ENCODE measurements at regions not wholly inside any gene's neighbourhood (a gene's known extent, or its start where the extent isn't known, plus 50 kb on each side); places are given as distances from the start of the nearest gene placed in this dataset.
"Not testable (repeated sequence)": the region's sequence is repeated elsewhere in the genome, so short reads cannot be mapped to it uniquely, and the experiment has no call there.

- H3K4me3 Mint-ChIP-seq, result no peak overlapping the region
- DNase-seq (no peak), ATAC-seq (replicated peaks) (no peak)
- no peaks in the 10 kb centered on the region for H3K36me3 Mint-ChIP-seq
- no peaks in the 10 kb centered on the region for H3K4me1 Mint-ChIP-seq
- H3K27me3 Mint-ChIP-seq, result peaks cover 55 to 62% of the 10 kb centered on the region in 2 donors
- H3K27ac Mint-ChIP-seq, result no peak overlapping the region
- no peaks in the 10 kb centered on the region for H3K9me3 Mint-ChIP-seq
Observed at GRCh38 chr11:46223252-46223513, 54.3 kb upstream of the CREB3L1 start.

- no peaks in the 10 kb centered on the region for H3K9me3 Mint-ChIP-seq
- no peaks in the 10 kb centered on the region for H3K36me3 Mint-ChIP-seq
- H3K27me3 Mint-ChIP-seq, result peaks cover 55 to 65% of the 10 kb centered on the region in 2 donors
- no peak overlapping the region for H3K4me3 Mint-ChIP-seq
- no peaks in the 10 kb centered on the region for H3K4me1 Mint-ChIP-seq
- ATAC-seq (replicated peaks) (no peak), DNase-seq (no peak)
- H3K27ac Mint-ChIP-seq, result no peak overlapping the region
Observed at GRCh38 chr11:46222490-46223251, 54.8 kb upstream of the CREB3L1 start.

GRCh38 chr11:46220313-46220712, 57.1 kb upstream of the CREB3L1 start:
- DNase-seq (no peak), ATAC-seq (replicated peaks) (no peak)
- Mint-ChIP-seq H3K27ac (no peak overlapping the region), H3K4me3 (no peak overlapping the region), H3K9me3 (no peaks in the 10 kb centered on the region), H3K4me1 (peaks cover 0 to 6% of the 10 kb centered on the region in 2 donors), H3K36me3 (no peaks in the 10 kb centered on the region), H3K27me3 (peaks cover 55 to 70% of the 10 kb centered on the region in 2 donors)

GRCh38 chr11:46216765-46217089, 60.7 kb upstream of the CREB3L1 start:
- Mint-ChIP-seq H3K27me3 (peaks cover 40 to 60% of the 10 kb centered on the region in 2 donors), H3K27ac (no peak overlapping the region), H3K9me3 (no peaks in the 10 kb centered on the region), H3K4me3 (no peak overlapping the region), H3K36me3 (no peaks in the 10 kb centered on the region), H3K4me1 (peaks cover 0 to 6% of the 10 kb centered on the region in 2 donors)
- ATAC-seq (replicated peaks) (no peak), DNase-seq (no peak)

GRCh38 chr11:46216019-46216764, 61.3 kb upstream of the CREB3L1 start:
- Mint-ChIP-seq H3K4me3 (no peak overlapping the region), H3K36me3 (no peaks in the 10 kb centered on the region), H3K27ac (no peak overlapping the region), H3K9me3 (no peaks in the 10 kb centered on the region), H3K4me1 (peaks cover 0 to 6% of the 10 kb centered on the region in 2 donors), H3K27me3 (peaks cover 40 to 60% of the 10 kb centered on the region in 2 donors)
- DNase-seq, result no peak
- no peak for ATAC-seq (replicated peaks)

- H3K4me3 Mint-ChIP-seq, result no peak overlapping the region
- peaks cover 35 to 54% of the 10 kb centered on the region in 2 donors for H3K27me3 Mint-ChIP-seq
- ATAC-seq (replicated peaks) (no peak), DNase-seq (no peak)
- peaks cover 0 to 6% of the 10 kb centered on the region in 2 donors for H3K4me1 Mint-ChIP-seq
- H3K9me3 Mint-ChIP-seq, result peaks cover 0 to 4% of the 10 kb centered on the region in 2 donors
- H3K36me3 Mint-ChIP-seq, result no peaks in the 10 kb centered on the region
- H3K27ac Mint-ChIP-seq, result no peak overlapping the region
Observed at GRCh38 chr11:46215208-46215931, 62.1 kb upstream of the CREB3L1 start.

- DNase-seq (no peak), ATAC-seq (replicated peaks) (no peak)
- H3K9me3 Mint-ChIP-seq, result peaks cover 0 to 5% of the 10 kb centered on the region in 2 donors
- H3K36me3 Mint-ChIP-seq, result no peaks in the 10 kb centered on the region
- H3K4me3 Mint-ChIP-seq, result no peak overlapping the region
- H3K4me1 Mint-ChIP-seq, result peaks cover 0 to 6% of the 10 kb centered on the region in 2 donors
- H3K27ac Mint-ChIP-seq, result no peak overlapping the region
- peaks cover 32 to 51% of the 10 kb centered on the region in 2 donors for H3K27me3 Mint-ChIP-seq
Observed at GRCh38 chr11:46212720-46213119, 64.7 kb upstream of the CREB3L1 start.

GRCh38 chr11:46210856-46211255, 66.6 kb upstream of the CREB3L1 start:
- no peak for ATAC-seq (replicated peaks)
- Mint-ChIP-seq H3K9me3 (peaks cover 0 to 5% of the 10 kb centered on the region in 2 donors), H3K27ac (no peak overlapping the region), H3K4me3 (no peak overlapping the region), H3K27me3 (peaks cover 19 to 35% of the 10 kb centered on the region in 2 donors), H3K4me1 (peaks cover 0 to 2% of the 10 kb centered on the region in 2 donors), H3K36me3 (no peaks in the 10 kb centered on the region)
- DNase-seq, result no peak

GRCh38 chr11:46210133-46210636, 67.3 kb upstream of the CREB3L1 start:
- no peak for DNase-seq
- H3K4me3 Mint-ChIP-seq, result no peak overlapping the region

GRCh38 chr11:46209624-46210023, 67.8 kb upstream of the CREB3L1 start:
- DNase-seq; H3K4me1 Mint-ChIP-seq; ATAC-seq (replicated peaks); H3K9me3 Mint-ChIP-seq; H3K27ac Mint-ChIP-seq; H3K36me3 Mint-ChIP-seq; H3K4me3 Mint-ChIP-seq: not testable (repeated sequence)
- peaks cover 21 to 34% of the 10 kb centered on the region in 2 donors for H3K27me3 Mint-ChIP-seq

More at GRCh38 chr11:46210133-46210636, 67.3 kb upstream of the CREB3L1 start:
- Mint-ChIP-seq H3K27ac (no peak overlapping the region), H3K27me3 (peaks cover 17 to 29% of the 10 kb centered on the region in 2 donors), H3K36me3 (no peaks in the 10 kb centered on the region), H3K4me1 (no peaks in the 10 kb centered on the region), H3K9me3 (peaks cover 0 to 5% of the 10 kb centered on the region in 2 donors)
- ATAC-seq (replicated peaks), result no peak

GRCh38 chr11:46208803-46209202, 68.7 kb upstream of the CREB3L1 start:
- Mint-ChIP-seq H3K27ac (no peak overlapping the region), H3K27me3 (peaks cover 22 to 36% of the 10 kb centered on the region in 2 donors), H3K9me3 (peaks cover 0 to 5% of the 10 kb centered on the region in 2 donors), H3K4me1 (no peaks in the 10 kb centered on the region), H3K36me3 (no peaks in the 10 kb centered on the region), H3K4me3 (no peak overlapping the region)
- ATAC-seq (replicated peaks) (no peak), DNase-seq (no peak)

GRCh38 chr11:46207270-46207669, 70.2 kb upstream of the CREB3L1 start:
- Mint-ChIP-seq H3K36me3 (no peaks in the 10 kb centered on the region), H3K4me1 (no peaks in the 10 kb centered on the region), H3K9me3 (peaks cover 0 to 5% of the 10 kb centered on the region in 2 donors), H3K4me3 (no peak overlapping the region), H3K27me3 (peaks cover 35 to 44% of the 10 kb centered on the region in 2 donors), H3K27ac (no peak overlapping the region)
- ATAC-seq (replicated peaks), result no peak
- DNase-seq, result no peak

GRCh38 chr11:46204415-46204814, 73.0 kb upstream of the CREB3L1 start:
- H3K4me1 Mint-ChIP-seq, H3K36me3 Mint-ChIP-seq: not testable (repeated sequence)

GRCh38 chr11:46203746-46204145, 73.7 kb upstream of the CREB3L1 start:
- H3K36me3 Mint-ChIP-seq, result no peaks in the 10 kb centered on the region
- no peak overlapping the region for H3K27ac Mint-ChIP-seq
- H3K27me3 Mint-ChIP-seq, result peaks cover 38 to 42% of the 10 kb centered on the region in 2 donors
- no peaks in the 10 kb centered on the region for H3K4me1 Mint-ChIP-seq
- ATAC-seq (replicated peaks), result no peak
- no peak overlapping the region for H3K4me3 Mint-ChIP-seq
- no peaks in the 10 kb centered on the region for H3K9me3 Mint-ChIP-seq
- no peak for DNase-seq

More at GRCh38 chr11:46204415-46204814, 73.0 kb upstream of the CREB3L1 start:
- H3K4me3 Mint-ChIP-seq; H3K9me3 Mint-ChIP-seq; ATAC-seq (replicated peaks); DNase-seq; H3K27ac Mint-ChIP-seq: not testable (repeated sequence)
- H3K27me3 Mint-ChIP-seq, result peaks cover 40 to 43% of the 10 kb centered on the region in 2 donors
